GM11168 (cell line): ENCODE measurements at regions not wholly inside any gene's neighbourhood (a gene's known extent, or its start where the extent isn't known, plus 50 kb on each side); places are given as distances from the start of the nearest gene placed in this dataset.

ENCODE experiments used
- in situ Hi-C: fragments of 300-500 bp; cut with MboI; formaldehyde crosslinking; loops from one replicate; pipeline ENCODE4 v1.12.0; 2022; ENCODE audit warnings: low sequenced_read_pairs; ENCODE audit not compliant: unreplicated experiment

GRCh38 chr19:29098863-29099481 lies 114.0 kb downstream of the UQCRFS1 start:
- in situ Hi-C loops: no loop called here

DNA sequence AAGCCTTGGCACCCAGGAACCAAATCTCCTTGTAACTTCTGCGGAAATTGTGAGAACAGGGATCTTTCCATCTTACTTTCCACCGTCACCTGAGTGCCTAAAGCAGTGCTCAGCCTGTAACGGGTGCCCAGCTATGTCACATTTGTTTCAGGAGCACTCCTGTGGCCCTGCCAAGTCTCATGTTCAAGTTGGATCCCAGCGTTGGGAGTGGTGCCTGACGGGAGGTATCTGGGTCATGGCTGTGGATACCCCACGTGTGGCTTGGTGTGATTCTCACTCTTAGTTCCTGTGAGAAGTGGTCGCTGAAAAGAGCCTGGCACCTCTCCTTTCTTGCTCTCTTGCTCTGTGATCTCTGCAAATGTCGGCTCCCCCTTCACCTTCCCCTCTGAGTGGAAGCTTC lies 114.9 kb downstream of the UQCRFS1 start:
- in situ Hi-C loops: no loop called here

DNA sequence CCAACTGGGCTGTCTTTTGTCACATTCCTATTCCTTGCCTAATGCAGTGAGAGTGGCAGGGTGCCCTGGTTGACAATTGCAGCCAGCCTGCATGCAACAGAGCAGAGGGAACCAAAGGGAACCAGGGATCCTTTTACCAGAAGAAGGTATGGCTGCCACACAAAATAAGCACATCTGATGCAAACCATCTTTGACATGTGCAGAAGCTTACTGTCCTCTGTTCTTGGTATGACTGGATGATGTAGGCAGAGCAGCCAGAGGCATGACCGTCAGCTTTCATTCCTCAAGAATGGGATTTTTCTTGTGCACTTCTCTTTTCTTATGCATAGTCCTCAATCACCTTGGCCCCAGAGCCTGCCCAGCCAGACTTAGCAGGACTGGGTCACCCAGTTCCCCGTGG lies 116.1 kb downstream of the UQCRFS1 start:
- in situ Hi-C loops: no loop called here

DNA sequence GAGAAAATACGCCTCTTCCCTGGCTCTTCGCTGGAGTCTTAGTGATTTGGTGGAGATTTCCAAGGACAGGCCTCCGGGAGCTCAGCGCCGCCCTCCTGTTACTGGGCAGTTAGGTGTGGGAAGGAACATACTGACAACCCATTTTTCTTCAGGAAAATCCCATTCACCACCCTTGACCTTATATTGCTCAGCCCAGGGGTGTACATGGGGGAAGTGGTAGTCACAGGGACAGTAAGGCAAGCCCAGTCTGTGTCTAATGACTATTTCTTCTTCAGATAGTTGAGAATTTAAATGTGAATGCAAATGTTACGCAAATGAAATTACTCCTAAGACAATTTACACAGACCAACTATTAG lies 119.4 kb downstream of the UQCRFS1 start:
- in situ Hi-C loops: no loop called here

DNA sequence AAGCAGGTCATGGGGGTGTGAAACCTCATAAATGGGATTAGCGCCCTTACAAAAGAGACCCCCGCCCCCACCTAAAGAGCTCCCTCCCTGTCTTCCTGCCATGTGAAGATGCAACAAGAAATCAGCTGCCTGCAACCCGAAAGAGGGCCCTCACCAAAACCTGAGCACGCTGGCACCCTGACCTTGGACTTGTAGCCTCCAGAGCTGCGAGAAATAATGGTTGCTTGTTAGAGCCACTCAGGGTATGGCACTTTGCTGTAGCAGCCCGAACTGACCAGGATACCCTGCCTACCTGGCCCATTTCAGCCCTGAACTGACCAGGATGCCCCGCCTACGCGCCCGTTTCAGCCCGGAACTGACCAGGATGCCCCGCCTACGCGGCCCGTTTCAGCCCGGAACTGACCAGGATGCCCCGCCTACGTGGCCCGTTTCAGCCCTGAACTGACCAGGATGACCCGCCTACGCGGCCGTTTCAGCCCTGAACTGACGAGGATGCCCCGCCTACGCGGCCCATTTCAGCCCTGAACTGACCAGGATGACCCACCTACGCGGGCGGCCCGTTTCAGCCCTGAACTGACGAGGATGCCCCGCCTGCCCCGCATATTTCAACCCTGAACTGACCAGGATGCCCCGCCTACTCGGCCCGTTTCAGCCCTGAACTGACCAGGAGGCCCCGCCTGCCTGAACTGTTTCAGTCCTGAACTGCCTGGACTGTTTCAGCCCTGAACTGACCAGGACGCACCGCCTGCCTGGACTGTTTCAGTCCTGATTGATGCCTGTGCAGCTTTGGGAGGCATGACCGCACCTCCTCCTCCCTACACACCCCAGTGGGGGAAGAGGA lies 120.0 kb downstream of the UQCRFS1 start:
- in situ Hi-C loops: no loop called here

DNA sequence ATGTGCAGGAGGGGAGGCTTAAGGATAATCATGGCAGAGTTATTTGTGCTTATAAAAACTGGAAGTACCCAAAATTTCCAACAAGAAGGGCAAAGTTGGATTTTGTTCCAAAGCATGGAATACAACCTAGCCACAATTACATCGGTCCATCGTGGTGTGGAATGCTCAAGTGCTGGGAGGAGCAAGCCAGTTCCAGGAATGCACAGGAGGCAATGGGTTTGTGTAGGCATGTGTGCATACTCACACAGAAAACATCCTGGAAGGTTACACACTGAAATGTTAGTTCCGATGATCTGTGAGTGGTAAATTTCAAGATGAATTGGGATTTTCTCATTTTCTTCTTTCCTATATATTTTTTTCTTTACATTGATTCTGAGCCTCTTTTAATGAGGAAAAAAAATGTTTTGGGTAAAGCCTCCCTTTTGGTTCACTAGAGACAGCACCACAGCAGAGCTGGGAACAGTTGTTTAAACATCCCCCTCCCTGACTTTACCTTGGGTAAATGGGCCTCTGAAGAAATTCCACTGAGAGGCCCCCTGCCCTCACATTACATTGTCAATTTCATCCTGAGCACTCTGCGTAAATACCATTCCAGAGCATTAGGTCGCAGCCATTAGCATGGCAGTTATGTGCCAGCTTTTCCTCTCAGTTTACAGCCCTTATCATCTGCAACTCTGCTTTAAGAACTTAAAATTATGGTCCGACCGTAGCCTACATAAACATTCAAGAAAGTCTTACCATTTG lies 122.0 kb downstream of the UQCRFS1 start:
- in situ Hi-C loops: no loop called here

DNA sequence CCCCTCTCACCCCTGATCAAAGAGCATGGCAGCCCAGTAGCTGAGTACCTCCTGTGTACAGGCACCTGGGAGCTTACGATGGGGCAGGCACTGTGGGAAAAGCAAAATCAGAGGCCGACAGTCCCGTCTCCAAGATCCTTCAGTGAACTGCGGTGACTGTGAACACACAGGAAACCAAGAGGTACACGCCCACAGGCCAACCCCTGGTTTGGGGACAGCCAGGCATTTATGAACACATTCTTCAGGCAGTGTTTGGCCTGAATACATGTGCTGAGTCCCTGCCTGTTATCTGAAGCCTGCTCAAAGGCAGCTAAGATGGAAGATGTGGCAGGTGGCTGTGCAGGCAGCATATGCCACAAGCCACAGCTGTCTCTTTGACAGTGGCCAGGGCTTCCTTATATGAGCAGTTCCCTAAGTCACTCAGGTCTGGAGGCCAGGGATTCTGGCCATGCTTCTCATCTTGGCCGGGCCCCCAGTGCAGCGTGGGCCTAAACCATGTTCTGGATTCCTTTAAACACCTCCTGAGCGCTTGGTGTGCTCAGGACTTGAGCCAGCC lies 123.6 kb downstream of the UQCRFS1 start:
- in situ Hi-C loops: no loop called here

DNA sequence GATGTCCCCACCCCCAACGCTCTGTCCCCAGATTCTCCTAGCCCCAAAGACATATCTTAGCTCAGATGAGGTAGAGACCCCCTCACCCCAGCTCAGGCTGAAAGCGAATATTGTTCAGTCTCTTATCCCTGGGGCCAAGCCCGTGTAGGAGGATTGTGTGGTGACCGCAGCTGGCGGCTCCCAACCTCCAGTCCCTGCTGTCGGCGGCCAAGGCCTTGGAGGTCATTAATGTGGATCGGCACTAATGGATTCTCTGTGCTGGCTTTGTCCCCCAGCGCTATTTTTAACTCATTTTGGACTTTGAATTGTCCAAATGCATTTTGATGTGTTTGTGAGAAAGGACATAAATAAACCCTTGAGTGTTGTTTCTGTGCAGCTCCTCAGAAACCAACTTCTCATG lies 124.2 kb downstream of the UQCRFS1 start:
- in situ Hi-C loops: no loop called here

GRCh38 chr19:29086646-29087045 lies 126.3 kb downstream of the UQCRFS1 start:
- in situ Hi-C loops: no loop called here

GRCh38 chr19:29086182-29086581 lies 126.8 kb downstream of the UQCRFS1 start:
- in situ Hi-C loops: no loop called here

- in situ Hi-C loops: no loop called here
Observed at GRCh38 chr19:29085630-29086029, 127.3 kb downstream of the UQCRFS1 start.

DNA sequence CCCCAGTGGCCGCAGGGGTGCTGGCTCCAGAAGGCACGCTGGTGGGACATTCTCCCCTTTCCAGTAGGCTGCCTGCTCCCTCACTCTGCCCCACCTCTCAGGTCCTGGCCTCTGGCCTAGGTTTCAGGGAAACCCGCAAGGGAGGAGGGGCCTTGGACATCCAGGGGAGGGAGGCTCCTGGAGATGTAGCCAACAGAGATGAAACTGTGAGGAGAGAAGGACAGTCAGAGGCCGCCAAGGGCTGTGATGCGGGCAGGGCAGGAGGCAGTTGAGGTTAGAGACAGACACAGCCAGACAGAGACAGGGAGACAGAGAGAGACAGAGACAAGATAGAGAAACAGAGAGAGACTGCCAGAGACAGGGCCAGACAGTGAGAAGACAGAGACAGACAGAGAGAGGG lies 127.7 kb downstream of the UQCRFS1 start:
- in situ Hi-C loops: no loop called here

DNA sequence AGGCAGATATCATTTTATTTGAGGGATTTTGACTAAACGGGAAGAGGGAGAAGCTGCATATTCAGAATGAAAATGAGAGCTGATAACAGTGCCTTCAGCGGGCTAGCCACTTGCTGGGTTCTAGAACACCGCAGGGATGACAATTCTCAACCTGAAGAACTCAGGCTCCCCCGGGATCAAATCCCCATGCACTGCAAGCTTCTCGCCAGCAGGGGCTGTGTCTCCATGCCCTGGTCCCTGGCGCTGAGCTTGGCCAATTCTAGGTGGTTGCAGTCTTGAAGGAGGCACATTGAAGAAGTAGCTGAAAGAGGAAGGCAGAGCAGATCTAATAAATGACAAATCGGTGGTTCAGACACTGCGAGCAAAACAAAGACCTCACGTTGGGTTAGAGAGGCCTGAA lies 128.7 kb downstream of the UQCRFS1 start:
- in situ Hi-C loops: no loop called here

- in situ Hi-C loops: no loop called here
Observed at GRCh38 chr19:29083863-29084262, 129.1 kb downstream of the UQCRFS1 start.

DNA sequence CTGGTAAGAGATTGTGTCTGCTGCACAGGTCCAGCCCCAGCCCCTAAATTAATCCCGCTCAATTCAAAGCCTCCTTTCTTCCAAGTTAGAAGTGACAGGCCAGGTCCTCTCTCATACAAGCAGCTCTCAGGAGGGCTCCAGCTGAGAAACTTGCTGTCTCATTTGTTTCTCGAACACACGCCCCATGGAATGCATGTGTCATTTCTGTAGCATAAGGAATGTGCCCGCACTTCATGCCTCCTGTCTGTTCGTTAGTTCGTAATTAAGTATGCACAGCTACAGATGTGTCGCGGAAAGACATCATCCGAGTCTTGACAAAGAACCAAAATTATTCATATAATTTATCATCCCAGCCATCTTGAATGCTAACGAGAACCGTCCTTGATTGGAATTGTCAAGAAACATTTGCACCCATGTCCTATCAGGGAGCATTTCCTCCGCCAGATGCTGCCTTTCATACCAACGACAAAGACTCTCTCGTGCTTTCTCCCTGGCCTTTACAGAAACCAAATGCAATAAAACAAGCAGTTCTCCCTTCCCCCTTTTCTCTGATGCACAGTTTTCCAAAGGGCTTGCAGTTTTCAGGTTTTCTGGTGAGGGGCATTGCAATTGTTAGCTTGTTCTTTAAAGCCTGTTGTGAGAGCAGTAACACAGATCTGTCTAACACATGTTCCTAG lies 133.5 kb downstream of the UQCRFS1 start:
- in situ Hi-C loops: no loop called here

- in situ Hi-C loops: no loop called here
Observed at GRCh38 chr19:29076963-29077362, 136.0 kb downstream of the UQCRFS1 start.

GRCh38 chr19:29076161-29076560 lies 136.8 kb downstream of the UQCRFS1 start:
- in situ Hi-C loops: no loop called here

- in situ Hi-C loops: no loop called here
Observed at GRCh38 chr19:29075149-29075548, 137.8 kb downstream of the UQCRFS1 start.

DNA sequence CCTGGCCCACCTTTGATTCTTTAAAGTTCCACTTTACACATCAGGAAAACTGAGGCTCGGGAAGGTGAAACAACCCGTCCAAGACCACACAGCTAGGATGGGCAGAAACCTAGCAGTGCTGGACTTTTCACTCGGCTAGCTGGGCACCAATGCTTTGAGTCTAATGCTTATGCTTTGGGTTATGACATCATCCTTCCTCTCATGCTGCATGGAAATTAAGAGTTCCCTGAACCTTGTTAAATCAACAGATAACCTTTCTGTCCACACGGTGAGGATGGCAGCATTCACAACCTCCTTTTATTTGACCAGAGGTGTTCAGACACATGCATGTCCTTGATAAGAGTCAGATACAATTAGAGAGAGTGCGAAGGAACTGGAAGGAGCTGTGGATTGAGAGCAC lies 138.4 kb downstream of the UQCRFS1 start:
- in situ Hi-C loops: no loop called here

GRCh38 chr19:29067831-29068230 lies 145.1 kb downstream of the UQCRFS1 start:
- in situ Hi-C loops: no loop called here
